HG02970 (cell line): ENCODE measurements at regions not wholly inside any gene's neighbourhood (a gene's known extent, or its start where the extent isn't known, plus 50 kb on each side); places are given as distances from the start of the nearest gene placed in this dataset.

Source experiments
- ATAC-seq: cut with Tn5 transposase; IDR thresholded peaks from one replicate; pipeline ENCODE4 v1.9.1; 2021; ENCODE audit warnings: mild to moderate bottlenecking, moderate library complexity, moderate number of reproducible peaks; ENCODE audit not compliant: unreplicated experiment, low FRiP score

DNA sequence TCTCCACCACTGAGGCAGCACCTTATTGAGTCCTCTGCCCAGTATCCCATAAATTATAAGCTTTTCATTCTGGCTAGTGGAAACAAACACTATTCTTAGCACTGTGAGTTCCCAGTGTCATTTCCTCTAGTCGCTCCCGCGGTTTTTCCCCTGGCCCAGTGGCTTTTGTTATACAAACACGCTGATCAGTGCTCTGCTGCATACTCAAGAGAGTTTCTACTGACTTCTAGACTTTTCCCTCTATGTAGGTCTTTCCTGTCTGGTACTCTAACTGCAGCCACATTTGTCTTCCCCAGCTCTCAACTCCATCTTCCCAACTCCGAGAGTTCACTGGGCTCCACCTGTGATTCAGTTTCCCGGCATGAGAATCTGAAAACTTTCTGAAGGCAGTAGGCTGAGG is 556.6 kb upstream of the SALL1 start:
- no peak for ATAC-seq

DNA sequence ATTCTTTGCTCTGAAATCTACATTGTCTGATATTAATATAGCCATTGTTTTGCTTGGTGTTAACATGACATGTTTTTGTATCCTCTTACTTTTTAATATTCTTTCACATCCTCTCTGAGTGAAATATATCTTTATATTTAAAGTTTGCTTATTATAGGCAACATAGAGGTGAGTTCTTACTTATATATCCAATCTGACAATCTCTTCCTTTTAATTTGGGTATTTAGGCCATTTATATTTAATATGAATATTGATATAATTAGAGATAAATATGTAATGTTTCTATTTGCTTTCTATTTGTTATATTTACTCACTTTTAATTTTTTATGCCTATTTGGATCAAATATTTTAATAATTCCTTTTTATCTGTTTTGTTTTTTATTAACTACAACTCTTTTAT is 554.1 kb upstream of the SALL1 start:
- ATAC-seq, result no peak

GRCh38 chr16:51701025-51701424 is 550.0 kb upstream of the SALL1 start:
- ATAC-seq, result no peak

DNA sequence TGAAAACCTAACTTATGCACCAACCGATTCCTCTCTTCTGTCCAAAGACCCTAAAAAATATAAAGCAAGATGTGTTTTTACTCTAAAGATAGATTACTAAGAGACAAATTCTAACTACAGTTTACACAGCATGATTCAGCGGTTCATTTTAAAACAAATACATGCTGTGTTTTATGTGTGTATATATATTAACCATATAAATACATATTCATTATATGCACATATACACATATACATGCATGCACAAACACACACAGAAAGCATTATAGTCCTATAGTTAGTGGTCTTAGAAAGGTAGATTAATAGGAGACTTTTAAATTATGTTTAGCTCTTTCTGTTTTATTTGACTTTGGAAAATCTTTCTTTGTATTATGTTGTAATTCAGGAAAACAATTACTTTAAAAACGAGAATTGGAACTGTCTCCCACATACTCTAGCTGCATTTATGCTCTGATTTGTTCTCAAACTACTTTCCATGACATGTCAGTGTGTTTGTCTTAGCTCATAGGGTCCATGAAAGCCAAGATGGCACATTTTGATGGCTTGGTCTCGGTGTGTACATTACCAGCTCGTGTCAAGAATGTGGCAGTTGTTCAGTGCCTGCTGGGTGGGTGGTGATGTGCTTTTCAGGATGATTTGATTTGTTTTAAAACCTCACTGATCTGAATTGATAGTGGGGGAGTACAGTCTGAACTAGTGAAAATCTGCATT is 548.8 kb upstream of the SALL1 start:
- no peak for ATAC-seq

GRCh38 chr16:51698647-51699046 is 547.6 kb upstream of the SALL1 start:
- ATAC-seq, result no peak

- no peak for ATAC-seq
Observed at GRCh38 chr16:51697454-51697853, 546.4 kb upstream of the SALL1 start.

DNA sequence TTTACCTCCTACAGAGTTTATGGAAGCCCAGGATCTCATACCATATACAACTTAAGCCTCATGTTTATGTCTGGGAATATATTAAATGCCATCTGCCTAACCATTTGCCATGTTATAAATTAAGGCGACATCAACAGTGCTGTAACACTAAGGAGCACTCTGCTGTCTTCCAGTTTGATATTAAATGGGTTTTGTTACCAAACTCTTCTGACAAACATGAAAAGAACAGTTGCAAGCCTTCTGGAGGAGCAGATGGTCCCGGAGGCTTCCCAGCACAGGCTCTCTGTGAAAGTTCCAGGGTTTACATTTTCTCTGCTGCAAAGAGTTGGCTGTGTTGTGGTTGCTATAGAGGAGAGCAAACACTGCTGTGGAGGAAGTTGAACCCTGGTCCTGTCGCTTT is 545.3 kb upstream of the SALL1 start:
- no peak for ATAC-seq

GRCh38 chr16:51691109-51691508 is 540.0 kb upstream of the SALL1 start:
- ATAC-seq, result no peak

- no peak for ATAC-seq
Observed at GRCh38 chr16:51685498-51685897, 534.4 kb upstream of the SALL1 start.

- no peak for ATAC-seq
Observed at GRCh38 chr16:51683882-51684281, 532.8 kb upstream of the SALL1 start.

GRCh38 chr16:51682905-51683304 is 531.8 kb upstream of the SALL1 start:
- ATAC-seq, result no peak

- no peak for ATAC-seq
Observed at GRCh38 chr16:51674615-51675014, 523.5 kb upstream of the SALL1 start.

DNA sequence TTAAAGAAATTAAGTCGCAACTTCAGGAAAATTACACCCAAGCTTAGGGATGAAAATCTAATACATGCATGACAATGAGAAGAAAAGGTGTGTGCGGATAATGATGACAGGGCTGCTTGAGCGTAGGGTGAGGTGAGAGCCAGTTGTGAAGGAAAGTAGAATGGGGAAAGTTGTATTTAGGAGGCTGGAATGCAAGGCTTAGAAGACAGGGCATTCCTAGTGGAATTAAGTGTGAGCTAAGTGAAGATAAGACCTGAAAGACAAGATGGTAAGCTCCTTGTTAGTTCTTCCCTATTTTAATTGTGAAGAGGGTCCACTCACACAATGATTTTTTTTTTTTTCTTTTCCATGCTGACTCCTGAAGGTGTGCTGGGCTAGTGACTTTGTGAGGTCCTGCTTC is 519.5 kb upstream of the SALL1 start:
- ATAC-seq, result no peak

DNA sequence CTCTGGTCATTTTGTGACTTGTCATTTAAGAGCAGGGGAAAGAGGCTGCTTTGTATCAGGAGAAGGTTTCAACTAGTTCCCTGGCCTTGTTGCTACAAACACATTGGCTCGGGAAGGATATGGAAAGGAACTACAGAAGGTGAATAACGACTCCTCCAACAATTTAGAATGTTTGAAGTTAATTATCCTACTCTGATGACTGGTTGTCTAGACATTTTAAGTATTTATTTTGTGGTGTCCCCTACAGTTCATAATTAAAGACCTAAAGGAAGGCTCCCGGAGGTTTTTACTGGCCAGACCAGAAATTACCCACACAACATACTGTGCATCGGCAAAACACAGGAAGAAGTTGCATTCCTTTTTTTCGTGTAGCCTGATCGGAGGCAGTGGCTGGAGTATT is 515.8 kb upstream of the SALL1 start:
- no peak for ATAC-seq

DNA sequence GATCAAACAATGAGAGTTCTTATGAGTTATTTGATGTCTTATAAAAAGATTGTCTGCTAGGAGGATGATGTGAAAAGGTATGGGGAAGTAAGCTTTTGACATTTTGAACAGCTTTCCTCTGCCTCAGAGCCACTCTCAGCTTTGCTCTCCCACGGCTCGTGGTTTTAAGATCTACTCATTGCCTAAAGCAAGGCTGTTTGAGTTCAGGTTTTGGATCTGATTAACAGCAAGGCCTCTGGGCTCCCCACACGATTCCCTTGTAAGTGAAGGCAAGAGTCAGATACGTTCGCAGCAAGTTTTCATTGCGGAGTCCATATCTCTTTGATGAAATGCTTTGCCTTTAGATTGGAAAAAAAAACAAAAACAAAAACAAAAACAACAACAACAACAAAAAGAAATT is 515.0 kb upstream of the SALL1 start:
- ATAC-seq, result no peak

DNA sequence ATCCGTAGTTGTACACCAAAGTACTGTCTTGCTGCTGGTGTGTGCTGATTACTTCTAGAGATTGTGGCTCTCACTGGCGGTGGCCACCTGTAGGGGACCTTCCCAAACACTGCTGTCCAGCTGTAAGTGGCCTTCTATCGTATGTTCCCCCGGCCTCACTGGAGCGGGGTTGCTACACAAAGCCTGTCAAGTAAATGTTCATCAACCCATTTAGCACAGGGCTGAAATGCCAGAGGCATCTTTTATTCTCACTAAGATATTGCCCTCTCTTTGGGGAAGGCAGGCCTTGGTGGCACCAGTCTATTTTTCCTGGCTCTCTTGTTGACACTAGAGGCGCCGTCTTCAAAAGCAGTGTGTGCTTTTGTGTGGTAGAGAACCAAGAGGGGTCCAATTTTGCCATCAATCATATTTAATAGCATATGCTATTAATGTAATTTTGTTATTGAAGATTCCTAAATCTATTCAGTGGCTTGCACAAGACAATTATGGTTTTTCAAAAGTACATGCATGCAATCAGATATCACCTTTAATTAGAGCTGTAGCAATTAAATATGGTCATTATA is 514.4 kb upstream of the SALL1 start:
- no peak for ATAC-seq

- ATAC-seq, result no peak
Observed at GRCh38 chr16:51658531-51658930, 507.5 kb upstream of the SALL1 start.

DNA sequence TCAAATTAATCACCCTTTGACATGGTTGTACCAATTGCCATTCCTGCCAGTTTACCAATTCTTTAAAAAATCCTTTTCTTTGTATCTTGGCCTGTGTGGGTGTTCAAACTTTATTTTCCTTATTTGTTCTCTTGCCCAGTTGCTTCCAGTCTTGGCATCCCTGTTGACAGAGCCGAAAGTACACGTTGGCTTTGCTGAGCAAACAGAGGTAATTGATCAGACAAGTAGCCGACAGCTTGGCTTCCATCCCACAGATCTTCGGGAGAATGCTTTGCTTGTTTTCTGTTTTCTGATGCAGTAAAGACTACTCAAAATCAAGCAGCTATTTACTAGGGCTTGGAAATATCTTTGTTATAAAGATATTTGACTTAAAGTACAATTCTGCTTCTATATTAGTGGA is 506.8 kb upstream of the SALL1 start:
- ATAC-seq, result no peak

DNA sequence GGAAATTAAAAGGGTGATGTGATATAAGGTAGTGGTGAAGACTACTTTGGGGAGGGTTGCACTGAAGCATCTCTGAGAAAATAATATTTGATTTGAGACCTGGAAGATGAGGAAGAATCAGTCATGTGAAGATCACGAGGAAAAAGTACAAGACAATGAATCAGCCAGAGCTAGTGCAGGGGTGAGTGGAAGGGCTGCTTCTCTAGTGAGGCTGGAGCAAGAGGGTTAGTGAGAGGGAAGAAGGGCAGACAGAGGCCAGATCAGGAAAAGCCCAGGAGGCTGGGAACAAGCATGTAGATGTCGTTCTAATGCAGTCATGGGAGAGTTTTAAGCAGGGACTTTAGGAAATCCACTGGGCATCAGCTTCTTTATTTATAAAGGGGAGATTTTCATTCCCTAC is 504.2 kb upstream of the SALL1 start:
- ATAC-seq, result no peak

DNA sequence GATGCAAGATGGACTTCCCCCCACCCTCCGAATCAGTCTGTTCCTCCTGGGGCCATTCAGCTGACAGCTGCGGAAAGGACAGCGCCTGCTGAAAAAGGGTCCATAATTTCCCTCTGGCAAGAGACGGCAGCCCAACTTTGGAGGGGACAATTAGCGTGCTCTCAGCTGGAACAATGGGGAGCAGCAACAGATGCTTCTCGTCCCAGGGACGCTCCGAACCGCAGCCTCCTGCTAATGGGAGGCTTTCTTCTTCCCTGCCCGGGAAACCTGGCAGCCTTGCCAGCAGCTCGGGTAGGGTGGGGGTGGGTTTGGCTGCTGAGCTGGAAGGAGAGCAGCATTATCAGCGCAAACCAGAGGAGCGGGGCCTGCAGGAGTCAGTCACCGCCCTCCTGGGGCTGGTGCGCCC is 500.0 kb upstream of the SALL1 start:
- no peak for ATAC-seq

- ATAC-seq, result no peak
Observed at GRCh38 chr16:51649631-51650030, 498.6 kb upstream of the SALL1 start.

DNA sequence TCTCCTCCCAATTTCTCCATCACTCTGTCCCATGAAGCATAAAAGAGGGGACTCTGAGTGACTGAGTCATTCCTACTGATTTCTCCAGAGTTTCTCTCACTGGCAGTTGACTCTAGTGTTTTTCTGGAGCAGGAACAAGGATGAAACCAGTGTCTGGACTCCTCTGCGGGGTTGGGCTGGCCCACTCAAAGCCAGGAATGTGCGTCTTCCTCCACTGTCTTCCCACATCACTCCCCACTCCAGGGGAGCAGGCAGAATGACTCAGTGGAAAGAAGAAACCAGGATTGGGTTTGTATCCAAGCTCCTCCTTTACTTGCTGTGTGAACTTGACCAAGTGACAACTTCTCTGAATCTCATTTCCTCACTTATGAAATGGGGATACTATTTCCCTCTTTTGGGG is 497.5 kb upstream of the SALL1 start:
- ATAC-seq, result no peak
